MM.1S (cell line): ENCODE measurements at regions not wholly inside any gene's neighbourhood (a gene's known extent, or its start where the extent isn't known, plus 50 kb on each side); places are given as distances from the start of the nearest gene placed in this dataset.

Experiments
- DNase-seq: peaks from one replicate; pipeline ENCODE4 v3.0.0-alpha.2; 2015
- H2AFZ ChIP-seq: fragments of 300-600 bp; sonication (generic); 2 replicates; pipeline ENCODE4 v1.6.0; 2016; ENCODE audit warnings: antibody characterized with exemption, low read length
- H3F3A ChIP-seq: fragments of 300-600 bp; sonication (generic); 2 replicates; pipeline ENCODE4 v1.6.1; 2016; ENCODE audit warnings: mild to moderate bottlenecking, antibody characterized with exemption, low read length, moderate library complexity, mixed read lengths; ENCODE audit not compliant: insufficient read depth
- H3K27ac ChIP-seq: fragments of 300-600 bp; sonication (generic); 2 replicates; pipeline ENCODE4 v1.5.1; 2016; ENCODE audit warnings: mild to moderate bottlenecking, low read length
- H3K27me3 ChIP-seq: fragments of 300-600 bp; sonication (generic); replicated peaks from 2 replicates; pipeline ENCODE4 v1.6.0; 2016; ENCODE audit warnings: low read length; ENCODE audit not compliant: insufficient read depth
- H3K36me3 ChIP-seq: fragments of 300-600 bp; sonication (generic); replicated peaks from 2 replicates; pipeline ENCODE4 v1.6.1; 2016; ENCODE audit warnings: mild to moderate bottlenecking, low read length, mixed read lengths; ENCODE audit not compliant: insufficient read depth
- H3K4me1 ChIP-seq: fragments of 300-600 bp; sonication (generic); 2 replicates; pipeline ENCODE4 v1.6.1; 2016; ENCODE audit warnings: low read length, mixed read lengths
- H3K4me2 ChIP-seq: fragments of 300-600 bp; sonication (generic); 2 replicates; pipeline ENCODE4 v1.6.0; 2016; ENCODE audit warnings: low read depth, low read length
- H3K4me3 ChIP-seq: fragments of 300-600 bp; sonication (generic); 2 replicates; pipeline ENCODE4 v1.5.1; 2016; ENCODE audit warnings: low read length, mixed read lengths
- H3K79me2 ChIP-seq: fragments of 300-600 bp; sonication (generic); 2 replicates; pipeline ENCODE4 v1.6.1; 2016; ENCODE audit warnings: mixed run types, low read length, mixed read lengths
- H3K9ac ChIP-seq: fragments of 300-600 bp; sonication (generic); 2 replicates; pipeline ENCODE4 v1.6.1; 2016; ENCODE audit warnings: low read length, mixed read lengths
- H3K9me2 ChIP-seq: fragments of 300-600 bp; sonication (generic); replicated peaks from 2 replicates; pipeline ENCODE4 v1.6.1; 2016; ENCODE audit warnings: mild to moderate bottlenecking, low read length, mixed read lengths; ENCODE audit not compliant: insufficient read depth
- H3K9me3 ChIP-seq: fragments of 300-600 bp; sonication (generic); replicated peaks from 2 replicates; pipeline ENCODE4 v1.6.1; 2016; ENCODE audit warnings: mild to moderate bottlenecking, low read length, mixed read lengths; ENCODE audit not compliant: insufficient read depth
- H4K20me1 ChIP-seq: fragments of 300-600 bp; sonication (generic); 2 replicates; pipeline ENCODE4 v1.6.1; 2016; ENCODE audit warnings: mild to moderate bottlenecking, low read length, moderate library complexity, mixed read lengths; ENCODE audit not compliant: insufficient read depth
- CTCF ChIP-seq: fragments of 300-600 bp; sonication (generic); IDR thresholded peaks from 2 replicates; pipeline ENCODE4 v1.5.1; 2016; ENCODE audit warnings: antibody characterized with exemption, low read length, mixed read lengths
- EZH2 ChIP-seq: fragments of 300-600 bp; sonication (generic); optimal IDR thresholded peaks from 2 replicates; pipeline ENCODE3; 2017; ENCODE audit warnings: low read depth, mild to moderate bottlenecking, antibody characterized with exemption, low read length, mixed read lengths
- EZH2phosphoT487 ChIP-seq: fragments of 300-600 bp; sonication (generic); IDR thresholded peaks from 2 replicates; pipeline ENCODE4 v1.6.1; 2018; ENCODE audit warnings: antibody characterized with exemption, low read length

- H2AFZ ChIP-seq = no peak overlapping the region
- no peaks in the 10 kb centered on the region for H3K9me3 ChIP-seq
- H3K36me3 ChIP-seq = no peaks in the 10 kb centered on the region
- H4K20me1 ChIP-seq = no peaks in the 10 kb centered on the region
- no peaks in the 10 kb centered on the region for H3K27me3 ChIP-seq
- no peak overlapping the region for H3K4me2 ChIP-seq
- H3K4me3 ChIP-seq = no peak overlapping the region
- DNase-seq = no peak
- no peak for TF ChIP-seq EZH2phosphoT487
- TF ChIP-seq EZH2 = no peak
- no peak for TF ChIP-seq CTCF
- H3K9me2 ChIP-seq = no peaks in the 10 kb centered on the region
- no peak overlapping the region for H3K27ac ChIP-seq
- H3K9ac ChIP-seq = no peak overlapping the region
- no peaks in the 10 kb centered on the region for H3K79me2 ChIP-seq
- H3K4me1 ChIP-seq = no peaks in the 10 kb centered on the region
- H3F3A ChIP-seq = no peaks in the 10 kb centered on the region
These were observed 1450.6 kb upstream of the IGFBP7 start for GRCh38 chr4:58560736-58561135.

GRCh38 chr4:58553679-58554078, 1443.5 kb upstream of the IGFBP7 start:
- H3K36me3 ChIP-seq = no peaks in the 10 kb centered on the region
- H3K9me3 ChIP-seq = no peaks in the 10 kb centered on the region; the same call in 1 of the 2 replicates
- no peaks in the 10 kb centered on the region for H4K20me1 ChIP-seq
- H3K9ac ChIP-seq = no peak overlapping the region
- no peak for DNase-seq
- H3K4me1 ChIP-seq = no peaks in the 10 kb centered on the region
- no peak overlapping the region for H3K4me2 ChIP-seq
- H3K4me3 ChIP-seq = no peak overlapping the region
- no peak overlapping the region for H2AFZ ChIP-seq
- no peaks in the 10 kb centered on the region for H3K79me2 ChIP-seq
- H3K27me3 ChIP-seq = no peaks in the 10 kb centered on the region
- TF ChIP-seq EZH2 (no peak), EZH2phosphoT487 (no peak), CTCF (no peak)
- no peaks in the 10 kb centered on the region for H3F3A ChIP-seq
- H3K27ac ChIP-seq = no peak overlapping the region
- H3K9me2 ChIP-seq = no peaks in the 10 kb centered on the region

GRCh38 chr4:58553031-58553430, 1442.8 kb upstream of the IGFBP7 start:
- Histone ChIP-seq H3K79me2 (no peaks in the 10 kb centered on the region), H3K9ac (no peak overlapping the region)
- TF ChIP-seq EZH2 = no peak
- TF ChIP-seq CTCF = no peak
- TF ChIP-seq EZH2phosphoT487 = no peak

More at GRCh38 chr4:58553031-58553430, 1442.8 kb upstream of the IGFBP7 start:
- Histone ChIP-seq H3F3A (no peaks in the 10 kb centered on the region), H3K27ac (no peak overlapping the region), H2AFZ (no peak overlapping the region), H3K27me3 (no peaks in the 10 kb centered on the region), H3K36me3 (no peaks in the 10 kb centered on the region), H3K9me3 (no peaks in the 10 kb centered on the region; the same call in 1 of the 2 replicates), H3K4me1 (no peaks in the 10 kb centered on the region), H3K4me3 (no peak overlapping the region), H3K4me2 (no peak overlapping the region), H4K20me1 (no peaks in the 10 kb centered on the region), H3K9me2 (no peaks in the 10 kb centered on the region)
- DNase-seq = no peak
